Activated CD8-positive, alpha-beta T cell treated with anti-CD3 and anti-CD28 coated beads, Interleukin-2, amount 10 ng/mL, durations not matched to agents 7 days and 5 days (primary cell): ENCODE measurements at regions not wholly inside any gene's neighbourhood (a gene's known extent, or its start where the extent isn't known, plus 50 kb on each side); places are given as distances from the start of the nearest gene placed in this dataset.

Experiments
- ATAC-seq: fragments of 150-1000 bp; cut with Tn5 transposase; one replicate; pipeline ENCODE4 v1.10.0; 2021; ENCODE audit warnings: moderate library complexity
- CTCF ChIA-PET: fragments of 350-600 bp; sonication (Branson Sonifier 250); formaldehyde crosslinking; loops from one replicate; lab custom pipeline; 2021; ENCODE audit warnings: antibody characterized with exemption; lab: Charles Lee
- POLR2A ChIA-PET: fragments of 350-600 bp; sonication (Branson Sonifier 250); formaldehyde crosslinking; loops from one replicate; lab custom pipeline; 2021; ENCODE audit warnings: antibody characterized with exemption; lab: Charles Lee
- DNase-seq: peaks from one replicate; pipeline ENCODE4 v3.0.0-alpha.2; 2020
- H3K27ac Mint-ChIP-seq: one replicate; pipeline ENCODE4 v1.8.0; 2021; ENCODE audit warnings: mild to moderate bottlenecking, mixed read lengths
- H3K27me3 Mint-ChIP-seq: one replicate; pipeline ENCODE4 v1.8.0; 2021; ENCODE audit warnings: low read depth, mixed read lengths
- H3K36me3 Mint-ChIP-seq: one replicate; pipeline ENCODE4 v1.8.0; 2021; ENCODE audit warnings: low read depth, mixed read lengths
- H3K4me1 Mint-ChIP-seq: one replicate; pipeline ENCODE4 v1.8.0; 2021; ENCODE audit warnings: low read depth, mixed read lengths
- H3K4me3 Mint-ChIP-seq: one replicate; pipeline ENCODE4 v1.8.0; 2021; ENCODE audit warnings: mild to moderate bottlenecking, mixed read lengths
- H3K9me3 Mint-ChIP-seq: one replicate; pipeline ENCODE4 v1.8.0; 2022; ENCODE audit warnings: mixed read lengths; ENCODE audit not compliant: insufficient read depth

DNA sequence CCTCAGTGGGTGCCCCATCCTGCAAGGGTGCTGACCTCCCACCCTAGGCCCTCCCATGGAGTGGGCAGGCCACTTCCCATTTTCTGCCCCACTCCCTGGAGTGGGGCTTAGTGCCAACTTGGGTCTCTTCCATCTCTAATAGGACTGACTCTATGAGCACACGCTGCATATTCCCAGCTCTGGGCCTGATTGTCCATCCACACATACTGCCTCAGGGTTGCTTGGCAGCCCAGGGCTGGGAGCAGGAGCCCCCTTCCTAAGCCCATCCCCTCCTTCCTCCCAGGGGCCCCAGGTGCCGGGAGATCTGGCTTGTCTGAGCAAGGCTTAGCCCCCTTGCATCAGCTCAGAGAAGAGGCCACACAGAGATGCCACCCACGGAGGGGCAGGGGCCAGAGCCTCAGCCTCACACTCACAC, 55.1 kb downstream of the PJA1 start:
- DNase-seq: no peak
- Mint-ChIP-seq H3K4me1 (peaks cover under 1% of the 10 kb centered on the region), H3K36me3 (no peaks in the 10 kb centered on the region), H3K27me3 (no peaks in the 10 kb centered on the region), H3K9me3 (no peaks in the 10 kb centered on the region), H3K27ac (no peak overlapping the region), H3K4me3 (no peak overlapping the region)
- CTCF ChIA-PET: interaction anchor here (1.5 kb wide), 1 partner anchor 16 kb away, joined by 4 read pairs; no protein-coding TSS in a partner anchor
- POLR2A ChIA-PET: no interaction called here
- no peak for ATAC-seq

DNA sequence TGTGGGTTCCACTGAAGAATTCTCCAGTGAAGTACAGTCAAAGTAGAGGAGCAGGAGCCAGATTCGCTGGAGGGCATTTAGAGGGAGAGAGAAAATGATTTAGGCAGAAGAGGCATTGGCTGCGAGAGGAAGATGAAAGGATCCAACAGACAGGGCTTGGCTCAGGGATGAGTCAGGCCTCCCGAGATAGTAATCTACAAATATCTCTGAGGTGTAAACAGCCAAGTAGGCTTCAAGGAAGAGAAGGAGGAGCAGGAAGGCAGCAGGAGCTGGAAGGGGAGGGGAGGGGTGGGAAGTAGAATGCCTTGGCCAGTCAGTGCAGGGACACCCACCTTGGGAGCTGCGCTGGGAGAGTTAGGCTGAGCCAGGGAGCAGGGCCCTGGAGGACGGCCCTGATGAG, 55.5 kb downstream of the PJA1 start:
- Mint-ChIP-seq H3K4me1 (no peaks in the 10 kb centered on the region), H3K27ac (no peak overlapping the region), H3K9me3 (no peaks in the 10 kb centered on the region), H3K4me3 (no peak overlapping the region), H3K36me3 (no peaks in the 10 kb centered on the region), H3K27me3 (no peaks in the 10 kb centered on the region)
- ATAC-seq (no peak), DNase-seq (no peak)
- CTCF ChIA-PET: no interaction called here
- POLR2A ChIA-PET: no interaction called here

DNA sequence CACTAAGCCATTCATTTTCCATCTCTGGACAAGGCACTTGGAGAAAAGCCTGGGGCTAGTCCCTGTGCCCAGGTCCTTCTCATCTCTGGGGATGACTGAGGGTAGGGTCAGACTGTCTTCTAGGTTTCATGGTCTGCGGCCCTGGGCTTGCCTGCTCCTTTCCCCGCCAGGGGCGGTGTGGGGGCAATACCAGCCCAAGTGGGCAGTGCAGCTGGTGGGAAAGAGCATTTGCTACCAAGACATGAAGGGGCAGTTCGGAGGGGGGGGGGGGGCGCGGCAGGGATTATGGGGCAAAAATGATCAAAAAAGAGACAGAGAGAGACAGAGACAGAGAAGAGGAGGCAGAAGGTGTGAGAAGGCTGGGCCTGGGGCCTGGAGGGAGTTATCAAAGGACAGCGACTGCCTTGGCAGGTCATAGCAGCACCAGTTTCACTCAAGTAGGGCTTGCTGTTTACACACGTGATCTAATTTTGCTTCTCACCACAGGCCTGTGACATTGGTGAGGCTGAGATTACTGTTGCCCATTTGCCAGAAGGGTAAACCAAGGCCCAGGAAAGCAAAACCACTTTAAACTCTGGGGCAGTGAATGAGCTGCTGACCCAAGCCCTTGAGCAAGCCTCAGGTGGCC, 56.1 kb downstream of the PJA1 start:
- DNase-seq: no peak
- H3K4me3 Mint-ChIP-seq: no peak overlapping the region
- ChIA-PET CTCF (no interaction called here), POLR2A (no interaction called here)
- no peaks in the 10 kb centered on the region for H3K4me1 Mint-ChIP-seq
- ATAC-seq: no peak
- H3K27ac Mint-ChIP-seq: no peak overlapping the region
- H3K36me3 Mint-ChIP-seq: no peaks in the 10 kb centered on the region
- H3K27me3 Mint-ChIP-seq: no peaks in the 10 kb centered on the region
- no peaks in the 10 kb centered on the region for H3K9me3 Mint-ChIP-seq

DNA sequence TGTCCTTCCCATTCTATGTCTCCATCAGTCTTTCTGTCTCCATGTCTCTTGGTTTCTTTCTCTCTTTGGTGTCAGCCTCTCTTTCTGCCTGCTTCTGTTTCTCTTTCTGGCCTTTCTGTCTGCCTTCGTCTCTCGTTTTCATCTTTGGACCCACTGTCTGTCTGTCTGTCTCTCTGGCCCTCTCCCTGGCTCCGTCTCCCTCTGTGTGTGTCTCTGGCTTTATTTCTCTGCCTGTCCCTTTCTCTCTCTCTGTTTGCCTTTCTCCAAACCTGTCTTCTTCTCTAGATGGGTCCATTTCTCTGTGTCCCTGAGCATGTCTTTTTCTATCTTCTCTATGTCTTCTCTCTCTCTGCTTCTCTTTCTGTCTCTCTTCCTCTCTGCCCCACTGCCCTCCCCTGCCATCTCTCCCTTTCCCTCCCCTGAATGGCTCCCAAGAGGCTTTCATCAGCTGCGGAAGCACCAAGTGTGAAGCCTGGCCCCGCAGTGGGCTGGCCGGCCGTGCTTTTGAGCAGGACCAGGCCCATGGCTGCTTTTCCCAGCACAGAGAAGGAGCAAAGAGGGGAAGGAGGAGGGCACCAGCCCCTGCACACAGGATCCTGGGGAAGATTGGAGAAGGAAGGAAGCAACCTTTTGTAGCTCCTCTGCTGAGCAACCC, 57.4 kb downstream of the PJA1 start:
- no peak overlapping the region for H3K4me3 Mint-ChIP-seq
- ChIA-PET CTCF (no interaction called here), POLR2A (no interaction called here)
- no peak for ATAC-seq
- H3K27me3 Mint-ChIP-seq: no peaks in the 10 kb centered on the region
- DNase-seq: no peak
- H3K36me3 Mint-ChIP-seq: no peaks in the 10 kb centered on the region
- H3K27ac Mint-ChIP-seq: no peak overlapping the region
- no peaks in the 10 kb centered on the region for H3K9me3 Mint-ChIP-seq
- no peaks in the 10 kb centered on the region for H3K4me1 Mint-ChIP-seq

DNA sequence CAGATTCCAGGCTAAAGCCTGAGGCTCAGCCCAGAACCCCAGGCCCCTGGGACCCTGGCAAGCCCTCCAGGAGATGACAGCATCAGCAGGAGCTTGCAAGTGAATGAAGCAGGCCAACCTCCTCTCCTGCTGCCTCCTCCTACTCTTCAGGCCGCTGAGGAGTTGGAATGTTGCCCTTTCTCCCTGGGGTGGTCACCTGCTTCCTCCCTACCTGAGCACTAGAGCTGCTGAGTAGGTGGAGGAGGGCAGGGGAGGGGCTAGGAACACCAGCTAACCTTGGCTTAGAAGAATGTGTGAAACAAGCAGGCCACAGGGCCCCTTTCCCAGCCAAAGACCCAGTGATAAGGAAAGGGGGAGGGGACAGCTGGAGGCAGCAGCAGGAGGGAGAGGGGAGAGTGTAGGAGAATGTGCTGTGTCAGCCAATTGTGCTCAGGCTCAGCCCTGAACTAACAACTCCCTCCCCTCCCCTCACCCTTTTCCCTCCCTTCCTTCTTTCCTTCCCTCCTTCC, 58.0 kb downstream of the PJA1 start:
- Mint-ChIP-seq H3K9me3 (no peaks in the 10 kb centered on the region), H3K36me3 (no peaks in the 10 kb centered on the region), H3K27me3 (no peaks in the 10 kb centered on the region), H3K4me1 (no peaks in the 10 kb centered on the region), H3K4me3 (no peak overlapping the region), H3K27ac (no peak overlapping the region)
- POLR2A ChIA-PET: no interaction called here
- ATAC-seq: no peak
- no peak for DNase-seq
- CTCF ChIA-PET: no interaction called here

DNA sequence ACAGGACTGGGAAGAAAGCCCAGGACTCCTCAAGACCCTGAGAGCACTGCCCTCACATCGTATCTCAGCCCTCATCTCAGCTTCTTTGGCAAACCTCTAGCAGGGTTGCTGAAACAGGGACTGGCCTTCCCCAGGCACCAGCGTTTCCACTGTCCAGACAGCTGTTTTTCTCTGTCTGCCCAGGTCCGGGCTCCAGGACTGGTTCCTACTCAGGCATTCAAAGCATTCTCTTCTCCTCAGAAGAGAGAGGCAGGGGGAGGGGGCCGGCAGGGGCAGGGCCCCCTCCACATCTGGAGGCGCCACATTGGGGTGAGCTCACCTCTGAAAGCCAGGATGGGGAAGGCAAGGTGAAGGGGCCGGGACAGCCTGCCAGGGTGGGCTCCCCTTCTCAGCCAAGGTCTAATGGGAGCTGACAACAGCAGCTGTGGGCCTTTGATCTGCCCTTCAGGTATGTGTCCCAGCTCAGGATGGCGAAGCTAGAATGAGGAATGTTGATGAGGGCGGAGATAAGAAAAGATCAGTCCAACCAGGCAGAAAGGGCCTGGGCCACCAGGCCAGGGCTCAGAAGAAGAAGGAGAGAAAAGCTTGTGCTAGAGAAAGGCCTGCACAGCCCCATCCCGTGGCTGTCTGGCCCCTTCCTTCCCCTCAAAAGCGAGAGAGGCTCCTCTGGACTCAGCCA, 60.4 kb downstream of the PJA1 start:
- Mint-ChIP-seq H3K27me3 (no peaks in the 10 kb centered on the region), H3K9me3 (no peaks in the 10 kb centered on the region), H3K36me3 (no peaks in the 10 kb centered on the region), H3K4me1 (no peaks in the 10 kb centered on the region), H3K4me3 (no peak overlapping the region), H3K27ac (no peak overlapping the region)
- ChIA-PET POLR2A (no interaction called here), CTCF (no interaction called here)
- DNase-seq: no peak
- no peak for ATAC-seq

DNA sequence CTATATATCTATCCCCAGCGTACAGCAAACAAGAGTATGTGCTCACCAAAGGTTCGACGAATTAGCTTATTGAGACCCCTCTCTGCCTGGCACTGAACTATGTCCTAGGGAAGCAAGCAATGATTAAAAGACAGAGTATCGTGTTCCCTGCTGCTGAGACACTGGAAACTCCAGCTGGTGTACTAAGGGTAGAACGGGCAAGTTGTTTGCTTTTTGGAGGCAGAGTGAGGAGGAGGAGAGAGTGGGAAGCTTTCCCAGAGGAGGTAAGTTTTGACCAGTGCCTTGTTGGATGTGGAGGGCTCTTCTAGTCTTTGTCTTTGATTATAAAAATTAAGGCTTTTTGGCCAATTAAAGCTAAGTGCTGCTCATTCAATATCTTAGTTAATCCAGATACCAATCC, 61.7 kb downstream of the PJA1 start:
- Mint-ChIP-seq H3K27ac (no peak overlapping the region), H3K4me1 (no peaks in the 10 kb centered on the region)
- POLR2A ChIA-PET: no interaction called here

DNA sequence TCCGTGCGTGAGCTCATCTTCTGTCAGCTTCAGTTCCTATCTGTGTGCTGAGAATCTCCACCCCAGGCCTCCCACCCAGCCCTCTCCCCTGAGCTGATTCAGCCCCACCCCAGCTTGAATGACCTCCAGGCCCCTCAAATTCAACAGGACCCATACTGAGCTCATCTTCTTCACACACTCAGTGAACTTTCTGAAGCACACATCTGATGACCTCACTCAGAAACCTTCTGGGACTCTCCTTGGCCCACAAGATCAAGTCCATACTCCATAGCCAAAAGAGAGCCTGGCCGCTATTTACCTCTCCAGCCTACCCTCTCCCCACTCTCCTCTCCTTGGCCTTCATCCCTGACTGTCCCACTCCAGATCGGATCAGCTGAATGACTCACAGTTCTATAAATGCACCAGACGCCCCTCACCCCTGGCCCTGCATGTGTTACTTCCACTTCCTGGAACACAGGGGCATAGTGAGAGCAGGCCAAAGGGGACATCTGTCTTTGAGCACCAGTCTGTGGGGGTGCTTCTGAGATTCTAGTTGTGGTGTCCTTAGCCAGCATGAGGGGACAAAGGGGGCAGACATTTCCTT, 62.5 kb downstream of the PJA1 start:
- Mint-ChIP-seq H3K27ac (no peak overlapping the region), H3K36me3 (no peaks in the 10 kb centered on the region), H3K4me3 (no peak overlapping the region), H3K27me3 (no peaks in the 10 kb centered on the region), H3K4me1 (no peaks in the 10 kb centered on the region), H3K9me3 (no peaks in the 10 kb centered on the region)
- ATAC-seq (no peak), DNase-seq (no peak)
- CTCF ChIA-PET: interaction anchor here (2.2 kb wide), 1 partner anchor 9 kb away, joined by 5 read pairs; no protein-coding TSS in a partner anchor
- POLR2A ChIA-PET: no interaction called here

More for the DNA sequence above, 61.7 kb downstream of the PJA1 start:
- no peaks in the 10 kb centered on the region for H3K36me3 Mint-ChIP-seq
- no peak overlapping the region for H3K4me3 Mint-ChIP-seq
- H3K9me3 Mint-ChIP-seq: no peaks in the 10 kb centered on the region
- H3K27me3 Mint-ChIP-seq: no peaks in the 10 kb centered on the region
- DNase-seq (no peak), ATAC-seq (no peak)
- CTCF ChIA-PET: interaction anchor here (2.2 kb wide), 1 partner anchor 10 kb away, joined by 5 read pairs; no protein-coding TSS in a partner anchor

DNA sequence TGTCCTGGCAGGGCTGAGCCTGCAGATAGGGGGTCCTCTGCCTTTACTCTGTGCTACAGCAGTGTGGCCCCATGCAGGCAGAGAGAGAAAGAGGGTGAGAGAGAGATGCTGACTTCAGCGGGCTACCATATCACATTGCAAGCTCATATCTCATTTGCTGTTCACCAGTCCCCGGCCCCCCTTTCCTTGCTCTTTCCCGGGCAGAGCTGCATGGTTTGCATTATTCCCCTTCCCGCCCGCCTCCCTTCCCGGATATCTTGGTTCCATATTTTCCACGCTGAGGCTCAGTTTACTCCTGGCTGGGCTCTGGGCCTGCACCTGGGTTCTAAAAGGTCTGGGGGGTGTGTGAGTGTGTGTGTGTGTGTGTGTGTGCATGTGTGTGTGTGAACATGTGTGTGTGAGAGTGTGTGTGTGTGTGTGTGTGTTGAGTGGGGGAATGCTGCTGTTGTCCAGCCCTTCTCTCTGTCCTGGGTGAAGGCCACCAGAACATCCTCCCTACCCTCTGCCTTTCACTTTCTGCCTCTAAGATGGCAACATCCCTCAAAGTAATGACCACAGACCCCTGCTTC, 63.5 kb downstream of the PJA1 start:
- no peaks in the 10 kb centered on the region for H3K36me3 Mint-ChIP-seq
- H3K27ac Mint-ChIP-seq: no peak overlapping the region
- H3K4me3 Mint-ChIP-seq: no peak overlapping the region
- no peaks in the 10 kb centered on the region for H3K9me3 Mint-ChIP-seq
- DNase-seq (no peak), ATAC-seq (no peak)
- no peaks in the 10 kb centered on the region for H3K27me3 Mint-ChIP-seq
- no peaks in the 10 kb centered on the region for H3K4me1 Mint-ChIP-seq
- POLR2A ChIA-PET: no interaction called here
- CTCF ChIA-PET: interaction anchor here (2.2 kb wide), 1 partner anchor 8 kb away, joined by 5 read pairs; no protein-coding TSS in a partner anchor

DNA sequence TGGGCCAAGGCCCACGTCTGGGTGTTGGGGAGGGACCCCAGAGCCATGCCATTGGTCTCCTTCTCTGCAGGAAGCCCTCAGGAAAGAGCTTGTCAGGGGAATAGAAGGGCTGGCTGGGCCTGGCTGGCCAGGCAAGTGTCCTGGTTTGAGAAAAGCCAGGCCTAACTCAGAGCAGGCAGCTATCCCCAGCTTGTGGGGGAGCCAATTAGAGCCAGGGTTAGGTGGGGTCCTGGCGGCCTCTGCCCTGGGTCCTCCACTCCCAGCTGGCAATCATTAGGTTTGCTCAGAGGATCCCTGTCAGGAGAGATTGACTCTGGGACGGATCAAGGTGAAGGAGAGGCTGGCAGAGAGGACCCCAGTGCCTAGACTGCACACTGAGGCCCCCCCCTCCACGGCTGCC, 64.8 kb downstream of the PJA1 start:
- ChIA-PET CTCF (no interaction called here), POLR2A (no interaction called here)
- Mint-ChIP-seq H3K27ac (no peak overlapping the region), H3K27me3 (no peaks in the 10 kb centered on the region), H3K36me3 (no peaks in the 10 kb centered on the region), H3K9me3 (no peaks in the 10 kb centered on the region), H3K4me3 (no peak overlapping the region), H3K4me1 (no peaks in the 10 kb centered on the region)
- no peak for ATAC-seq
- no peak for DNase-seq

DNA sequence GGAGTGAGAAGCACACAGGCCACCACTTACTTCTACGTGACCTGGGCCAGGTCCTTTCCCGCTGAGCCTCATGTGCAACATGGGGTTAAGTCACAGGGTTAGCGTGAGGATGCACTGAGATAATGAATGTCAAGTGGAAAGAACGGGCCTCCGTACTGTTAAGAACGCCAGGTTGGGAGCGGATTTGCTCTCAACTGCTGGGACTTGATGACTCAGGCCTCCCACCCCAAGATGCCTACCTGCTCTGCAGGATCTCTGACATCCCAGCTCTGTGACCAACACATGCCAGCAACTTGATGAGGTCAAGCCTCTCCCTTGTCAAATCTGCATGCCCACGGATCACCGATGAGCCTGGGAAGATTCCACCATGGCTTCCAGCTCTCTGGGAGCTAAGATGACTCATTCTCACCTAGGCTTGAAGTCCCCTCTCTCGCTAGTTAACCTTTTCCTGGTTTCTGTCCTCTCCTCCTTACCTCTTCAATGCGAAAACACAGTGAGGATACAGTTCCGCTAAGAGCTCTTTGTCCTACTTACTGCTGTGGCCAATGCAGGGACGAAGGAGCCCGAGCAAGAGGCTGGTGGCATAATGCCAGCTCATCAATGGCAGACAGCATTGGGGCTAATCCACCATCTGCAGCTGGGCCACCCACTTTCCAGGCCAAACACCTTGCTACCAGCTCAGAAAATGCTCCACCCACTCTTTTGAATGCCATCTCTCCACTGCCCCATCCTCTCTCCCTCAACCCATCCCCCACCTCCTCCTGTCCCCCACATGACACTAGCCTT, 67.6 kb downstream of the PJA1 start:
- no peaks in the 10 kb centered on the region for H3K36me3 Mint-ChIP-seq
- H3K27me3 Mint-ChIP-seq: no peaks in the 10 kb centered on the region
- H3K27ac Mint-ChIP-seq: no peak overlapping the region
- no peak overlapping the region for H3K4me3 Mint-ChIP-seq
- no peaks in the 10 kb centered on the region for H3K9me3 Mint-ChIP-seq
- DNase-seq (no peak), ATAC-seq (no peak)
- POLR2A ChIA-PET: no interaction called here
- CTCF ChIA-PET: interaction anchor here (1.3 kb wide), 1 partner anchor 270 kb away, joined by 3 read pairs; no protein-coding TSS in a partner anchor
- H3K4me1 Mint-ChIP-seq: no peaks in the 10 kb centered on the region
